ENCODE measurements at regions not wholly inside any gene's neighbourhood (a gene's known extent, or its start where the extent isn't known, plus 50 kb on each side); places are given as distances from the start of the nearest gene placed in this dataset.
A peak's percentile ranks its signal among the peaks of the same experiment; 100 is the strongest.

DNA sequence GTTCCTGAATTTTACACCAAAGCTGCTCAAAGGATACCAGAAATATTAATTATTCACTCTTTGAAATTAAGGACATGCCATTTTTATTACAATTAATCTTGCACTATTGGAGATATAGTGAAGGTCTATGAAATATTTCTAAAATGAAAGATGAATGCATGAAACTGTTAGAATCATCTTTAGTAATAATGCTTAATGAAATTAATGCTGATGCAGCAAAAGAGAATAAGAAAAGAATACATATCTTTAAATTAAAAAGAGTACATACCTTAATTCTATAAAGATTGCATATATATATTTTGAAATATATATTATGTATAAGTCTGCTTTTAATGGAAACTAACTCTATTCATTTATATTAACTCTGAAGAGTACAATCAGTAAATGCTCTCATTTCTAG, 236.0 kb downstream of the ALX1 start:
- DNase-seq: no peak

DNA sequence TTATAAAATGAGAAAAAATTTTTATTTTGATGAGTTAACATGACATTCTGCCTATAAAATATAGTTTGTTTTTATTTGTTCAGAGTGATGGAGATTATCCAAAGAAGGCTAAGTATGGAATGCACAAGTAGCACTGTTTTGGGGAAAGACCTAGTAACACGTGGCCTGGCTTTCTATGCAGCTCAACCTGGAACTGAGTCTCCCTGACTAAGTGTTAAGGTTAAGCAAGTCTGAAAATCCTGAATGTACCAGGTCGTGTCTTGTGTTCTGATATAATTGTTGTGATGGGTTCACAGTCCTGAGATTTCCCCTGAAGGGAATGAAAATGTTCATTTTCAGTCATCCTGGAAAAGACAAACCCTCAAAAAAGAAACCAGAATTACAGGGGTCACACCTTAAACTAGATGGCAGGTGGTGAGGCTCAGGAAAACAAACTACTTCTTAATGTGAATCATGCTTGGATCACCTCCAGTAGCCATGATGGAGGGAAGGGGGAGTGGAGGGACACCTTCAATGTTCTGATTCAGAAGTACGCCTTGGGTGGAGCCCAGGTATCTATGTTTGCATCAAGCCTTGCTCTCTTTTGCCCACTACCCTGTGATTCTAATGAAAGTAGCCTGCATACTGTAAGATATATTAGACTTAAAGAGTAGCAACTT, 236.8 kb downstream of the ALX1 start:
- DNase-seq: no peak

DNA sequence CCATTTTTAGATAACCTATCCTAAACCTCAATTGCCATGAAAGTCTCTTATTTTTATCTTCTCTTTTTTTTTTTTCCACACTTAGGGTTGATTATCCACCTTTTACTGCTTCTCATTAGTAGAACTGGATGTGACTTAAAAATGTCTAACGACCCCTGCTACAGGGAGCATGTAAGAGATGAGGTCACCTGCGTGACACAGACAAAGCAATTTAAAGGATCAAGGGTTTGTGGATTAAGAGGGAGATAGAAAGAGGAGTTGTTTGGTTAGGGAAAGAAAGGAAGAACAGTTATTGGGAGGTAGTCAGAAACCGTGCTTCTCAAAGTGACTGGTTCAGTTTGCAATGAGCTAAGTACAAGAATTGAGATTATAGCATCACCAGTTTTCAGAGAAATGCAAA, 239.1 kb downstream of the ALX1 start:
- DNase-seq: no peak

DNA sequence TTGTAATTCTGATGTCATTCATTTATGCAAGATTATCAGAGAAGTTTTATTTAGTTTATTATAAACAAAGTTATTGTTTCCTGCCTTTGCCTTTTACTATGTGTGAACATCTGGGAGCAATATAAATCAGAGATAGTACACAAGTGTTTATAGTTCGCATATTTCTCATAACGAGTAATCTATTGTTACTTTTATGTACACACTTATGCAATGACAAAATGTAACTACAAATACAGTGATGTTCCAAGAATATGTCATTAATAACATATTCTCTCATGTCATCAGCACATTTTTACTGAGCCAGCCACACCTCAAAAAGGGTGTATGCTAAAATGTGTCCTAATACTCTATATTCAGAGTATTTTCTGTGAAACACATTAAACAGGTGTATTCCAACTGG, 243.2 kb downstream of the ALX1 start:
- no peak for DNase-seq

DNA sequence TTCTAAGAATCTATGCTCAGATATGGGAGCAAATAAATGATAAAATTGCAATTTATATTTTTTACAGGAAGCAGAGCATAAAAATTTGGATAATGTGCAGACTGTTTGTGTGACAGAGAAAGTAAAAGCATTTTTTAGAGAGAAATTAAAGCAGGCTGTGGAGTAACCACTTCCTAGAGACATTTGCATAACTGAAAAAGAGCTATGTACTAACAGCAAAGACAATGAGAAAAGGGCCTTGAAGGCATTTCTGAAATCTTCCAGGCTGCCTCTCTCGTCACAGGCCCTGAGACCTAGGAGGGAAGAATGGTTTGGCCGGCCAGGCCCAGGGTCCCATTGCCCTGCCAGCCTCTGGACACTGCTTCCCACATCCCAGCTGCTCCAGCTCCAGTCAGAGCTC, 247.2 kb downstream of the ALX1 start:
- DNase-seq: no peak

DNA sequence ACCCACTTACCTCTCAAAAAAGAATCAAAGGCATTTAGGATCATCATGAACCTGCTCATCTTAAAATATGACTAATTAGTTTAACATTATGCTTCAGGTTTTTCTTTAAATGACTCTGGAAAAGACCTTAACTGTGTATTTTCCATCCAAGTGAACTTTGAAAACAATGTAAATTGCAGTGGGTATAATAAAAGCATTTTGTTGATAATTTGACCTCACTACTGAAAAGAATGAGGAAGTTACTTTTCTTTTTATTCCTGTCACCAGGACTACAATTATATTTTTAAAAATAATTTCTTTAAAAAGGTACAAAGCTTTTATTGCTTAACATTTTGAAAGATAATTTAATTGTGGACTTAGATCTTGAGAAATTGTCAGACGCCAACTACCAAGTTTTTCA, 249.9 kb downstream of the ALX1 start:
- no peak for DNase-seq

DNA sequence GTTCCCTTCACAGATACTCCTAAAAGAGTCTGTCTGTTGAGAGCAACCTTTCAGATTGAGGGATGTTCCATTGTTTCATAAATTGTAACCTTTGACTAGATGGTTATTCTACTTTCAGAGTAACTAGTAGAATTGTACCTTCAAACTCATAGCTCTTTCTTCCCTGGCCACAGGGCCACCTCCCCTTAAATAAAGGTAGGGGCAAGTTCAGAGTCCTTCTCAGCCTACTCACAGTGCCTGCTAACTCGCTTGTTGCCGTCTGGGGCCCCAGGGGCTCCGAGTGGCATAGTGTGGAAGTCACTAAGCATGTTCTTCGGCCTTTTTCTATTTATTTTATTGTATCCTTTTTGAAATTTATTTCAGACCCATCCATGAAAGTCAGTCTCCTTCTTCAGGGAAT, 250.4 kb downstream of the ALX1 start:
- DNase-seq: no peak

DNA sequence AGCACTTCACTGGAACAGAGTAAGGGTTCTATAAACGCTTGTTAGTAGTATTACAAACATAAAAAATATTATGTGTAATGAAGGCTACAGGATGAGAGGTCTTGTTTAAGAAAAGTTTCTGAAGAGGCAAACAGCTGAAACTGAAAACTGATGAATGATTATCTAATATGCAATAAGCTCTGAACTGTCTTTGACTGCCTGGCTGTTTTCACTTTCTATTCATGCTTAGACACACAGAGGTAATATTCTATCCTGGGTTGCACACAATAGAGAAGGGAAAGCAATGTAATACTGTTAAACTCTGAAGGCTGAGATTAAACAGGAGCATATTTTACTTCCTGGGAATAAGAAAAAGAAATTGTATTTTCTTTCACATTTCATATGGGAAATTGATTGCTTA, 251.3 kb downstream of the ALX1 start:
- DNase-seq: no peak

DNA sequence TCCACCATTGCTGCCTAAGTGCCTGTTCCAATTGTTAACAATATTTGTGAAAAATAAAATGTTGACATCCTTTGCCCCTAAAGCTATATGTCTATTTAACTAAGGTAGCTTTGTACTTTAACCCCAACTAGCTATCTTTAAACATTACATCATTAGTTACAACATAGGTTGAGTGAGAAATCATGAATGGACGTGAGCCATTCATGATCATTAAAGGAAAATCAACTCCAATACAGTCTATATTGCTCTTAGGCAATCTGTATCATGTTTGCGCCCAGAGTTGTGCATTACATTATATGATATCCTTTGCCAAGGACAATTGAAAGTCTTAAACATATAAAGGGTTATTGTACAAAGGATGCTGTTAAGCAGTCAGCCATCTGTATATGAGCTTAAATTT, 269.6 kb downstream of the ALX1 start:
- no peak for DNase-seq

DNA sequence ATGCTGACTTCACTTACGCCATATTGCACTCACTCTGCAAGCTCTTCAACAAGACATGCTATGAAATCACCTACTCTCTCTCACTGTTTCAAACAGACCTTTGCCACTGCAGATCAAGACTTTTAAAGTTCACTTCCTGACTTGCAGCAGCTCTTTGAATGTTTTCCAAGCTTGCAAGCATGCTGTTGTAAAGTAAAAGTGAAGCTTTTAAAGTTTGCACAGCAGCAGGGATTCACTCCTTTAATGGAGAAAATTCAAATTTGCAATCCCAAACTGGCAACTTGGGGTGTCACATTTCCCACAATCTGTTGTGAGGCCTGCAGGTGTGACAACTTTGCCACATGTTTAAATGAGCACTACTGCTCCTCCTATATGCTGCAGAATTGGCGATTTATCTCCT, 270.9 kb downstream of the ALX1 start:
- no peak for DNase-seq

DNA sequence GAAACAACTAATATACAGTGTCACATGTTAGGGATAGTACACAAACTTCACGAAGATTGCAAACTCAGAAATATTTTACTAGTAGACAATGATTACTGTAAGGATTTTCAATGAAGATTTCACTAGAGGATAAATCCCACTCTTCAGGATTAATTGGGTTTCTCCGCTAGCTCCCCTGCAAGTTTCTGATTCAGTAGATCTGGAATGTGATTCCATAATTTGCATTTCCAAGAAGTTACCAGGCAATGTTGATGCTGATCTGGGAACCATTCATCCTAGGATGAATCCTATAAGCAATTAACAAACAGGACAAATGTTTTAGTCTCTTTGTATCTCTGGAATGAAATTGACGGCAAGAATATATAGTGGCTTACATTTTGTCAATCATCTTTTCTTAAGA, 272.4 kb downstream of the ALX1 start:
- DNase-seq: peak; percentile 40

DNA sequence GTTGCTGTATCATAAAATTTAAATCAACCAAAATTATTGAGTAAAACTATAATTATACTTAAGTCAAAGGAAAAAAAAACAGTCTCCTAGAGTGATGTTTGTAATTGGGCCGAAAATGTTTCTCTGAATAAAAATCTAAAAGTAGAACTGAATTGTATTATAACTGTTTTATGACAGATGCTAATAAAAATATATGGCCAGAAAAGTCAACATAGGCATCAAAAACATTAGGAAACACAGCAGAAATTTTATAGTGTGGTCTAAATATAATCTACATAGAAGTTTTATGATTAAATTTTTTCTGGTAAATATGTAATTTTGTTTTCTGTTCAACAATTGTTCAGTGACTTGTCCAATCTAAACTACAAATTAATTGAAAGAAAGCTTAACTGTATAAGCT, 277.8 kb downstream of the ALX1 start:
- no peak for DNase-seq

DNA sequence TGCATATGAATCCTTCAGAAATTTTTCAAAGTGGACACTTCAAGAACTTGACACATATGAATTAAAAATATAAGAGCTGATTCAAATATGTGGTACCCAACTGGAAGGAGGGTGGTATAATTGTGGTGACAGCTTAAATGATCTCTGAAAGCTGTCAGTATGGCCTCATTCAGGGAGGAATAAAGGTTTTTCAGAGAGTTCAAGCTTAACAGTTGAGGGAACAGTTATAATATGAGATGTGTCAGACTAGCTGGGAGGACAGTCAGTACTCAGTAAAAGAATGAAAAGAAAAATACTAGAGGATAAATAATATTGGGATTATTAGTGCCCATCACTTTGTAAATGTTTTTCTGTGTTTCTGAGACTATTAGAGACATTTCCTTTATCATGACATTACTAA, 277.5 kb downstream of the RASSF9 start:
- no peak for DNase-seq

DNA sequence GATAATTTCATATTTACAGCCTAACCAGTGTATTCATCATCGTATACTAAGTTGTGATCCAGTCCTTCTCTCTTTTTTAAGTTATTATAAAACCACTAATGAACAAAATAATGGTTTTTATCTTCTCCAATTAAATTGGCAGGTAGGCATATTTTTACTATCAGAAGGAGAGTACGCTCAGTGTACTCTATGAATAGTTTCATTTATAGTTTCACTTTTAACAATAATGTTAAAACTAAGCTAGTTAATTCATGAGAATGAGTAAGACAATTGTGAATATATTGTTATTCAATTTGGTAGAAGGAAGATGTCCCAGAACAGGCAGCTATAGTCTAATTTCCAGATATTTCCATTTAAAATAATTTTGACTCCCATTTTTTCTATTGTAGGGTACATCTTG, 277.1 kb downstream of the RASSF9 start:
- DNase-seq: no peak

DNA sequence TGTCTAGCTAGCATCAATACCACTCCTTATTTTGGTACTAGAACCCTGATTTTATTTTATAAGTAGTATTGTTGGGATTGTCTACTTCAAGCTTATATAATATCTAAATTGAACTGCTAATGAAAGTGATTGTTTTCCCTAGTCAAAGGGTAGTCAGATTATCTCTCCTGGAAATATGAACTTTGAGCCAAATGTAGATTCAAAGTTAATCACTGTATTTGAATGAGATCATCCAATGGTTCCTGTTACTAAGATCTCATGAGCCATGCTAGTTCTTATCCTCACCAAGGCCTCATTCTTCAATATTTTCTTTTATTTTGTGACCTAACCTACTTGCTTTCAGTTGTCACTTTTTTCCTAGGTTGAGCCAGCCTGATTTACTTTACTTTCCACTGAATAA, 276.7 kb downstream of the RASSF9 start:
- DNase-seq: no peak

DNA sequence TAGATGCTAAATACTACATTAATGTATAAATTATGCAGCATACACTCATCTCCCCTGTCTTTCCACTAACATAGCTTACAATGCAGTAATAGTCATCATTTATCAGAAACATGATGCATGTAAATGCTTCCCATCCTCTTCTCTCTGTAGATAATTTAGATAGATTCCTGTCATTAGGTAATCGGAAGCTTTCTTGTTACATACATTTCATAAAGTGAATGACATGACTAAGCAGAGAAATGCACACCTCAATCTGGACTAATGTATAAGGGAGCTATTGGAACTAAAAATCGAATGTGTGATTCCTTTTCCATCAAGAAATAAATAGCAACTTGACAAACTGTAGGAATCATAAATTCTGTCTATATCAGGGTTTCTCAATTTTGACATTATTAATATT, 273.4 kb downstream of the RASSF9 start:
- no peak for DNase-seq

DNA sequence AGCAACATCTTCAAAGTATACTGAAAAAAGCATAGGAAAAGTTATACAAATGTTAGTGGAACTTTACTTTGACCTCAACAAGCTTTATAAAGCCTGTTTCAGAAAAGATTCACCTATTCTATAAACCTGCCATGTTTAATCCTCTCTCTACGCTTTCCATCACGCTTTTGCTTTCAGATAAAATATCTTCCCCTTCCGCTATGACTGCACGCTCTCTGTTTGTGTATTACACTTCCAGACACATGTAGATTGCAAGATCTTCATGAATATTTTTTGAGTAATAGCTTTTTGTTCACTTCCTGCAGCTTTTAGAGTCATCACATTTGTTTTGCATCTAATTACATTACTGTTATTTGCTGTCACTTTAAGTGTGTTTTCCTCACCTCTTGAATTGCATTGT, 271.4 kb downstream of the RASSF9 start:
- DNase-seq: no peak

DNA sequence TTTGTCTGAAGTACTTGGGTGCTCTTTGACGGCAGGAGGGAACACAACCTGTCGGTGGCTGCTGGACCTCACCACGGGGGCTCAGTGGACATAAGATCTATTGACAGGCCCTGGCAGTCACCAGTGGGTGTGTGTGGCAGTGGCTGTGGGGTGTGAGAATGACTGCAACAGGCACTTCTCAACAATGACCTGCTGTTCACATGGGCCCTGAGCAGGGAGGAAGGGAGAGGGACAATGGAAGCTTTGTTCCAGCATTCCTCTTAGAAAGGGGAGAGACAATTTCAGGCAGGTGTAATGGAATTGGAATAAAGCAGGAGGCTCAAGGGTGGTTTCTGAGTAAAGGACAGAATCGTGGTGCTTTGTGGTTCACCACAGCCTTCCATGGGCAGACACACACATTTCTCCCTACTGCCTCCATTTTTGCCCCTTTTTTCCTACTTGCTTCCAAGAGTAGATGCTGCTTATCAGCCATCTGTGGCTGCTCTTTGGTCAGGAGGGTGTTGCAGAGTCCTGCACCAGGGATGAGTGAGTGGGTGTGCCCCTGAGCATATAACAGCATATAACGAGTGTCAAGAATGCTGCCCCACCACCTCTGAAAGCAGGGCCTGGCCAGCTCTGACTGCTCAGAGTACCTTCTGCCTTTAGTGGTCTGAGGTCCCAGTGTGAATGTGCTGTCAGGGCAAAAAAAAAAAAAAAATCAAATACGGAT, 267.7 kb downstream of the RASSF9 start:
- no peak for DNase-seq

DNA sequence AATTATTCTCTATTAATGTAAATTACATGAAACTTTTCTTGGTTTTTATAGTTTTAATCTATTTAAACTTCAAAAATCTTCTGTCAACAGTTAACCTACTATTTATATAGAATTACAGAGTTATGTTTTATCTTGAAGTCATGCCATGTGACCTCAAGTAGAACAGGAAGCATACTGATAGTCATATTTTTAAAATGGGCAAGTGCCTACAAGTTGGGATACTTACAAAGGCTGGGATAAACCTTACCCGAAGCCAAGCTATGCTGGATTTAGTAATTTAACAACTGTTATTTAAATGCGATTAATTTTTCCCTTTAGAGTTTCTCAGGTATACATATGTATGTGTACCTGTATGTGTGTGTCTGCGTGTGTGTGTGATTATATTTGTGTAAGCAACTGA, 266.9 kb downstream of the RASSF9 start:
- DNase-seq: no peak

DNA sequence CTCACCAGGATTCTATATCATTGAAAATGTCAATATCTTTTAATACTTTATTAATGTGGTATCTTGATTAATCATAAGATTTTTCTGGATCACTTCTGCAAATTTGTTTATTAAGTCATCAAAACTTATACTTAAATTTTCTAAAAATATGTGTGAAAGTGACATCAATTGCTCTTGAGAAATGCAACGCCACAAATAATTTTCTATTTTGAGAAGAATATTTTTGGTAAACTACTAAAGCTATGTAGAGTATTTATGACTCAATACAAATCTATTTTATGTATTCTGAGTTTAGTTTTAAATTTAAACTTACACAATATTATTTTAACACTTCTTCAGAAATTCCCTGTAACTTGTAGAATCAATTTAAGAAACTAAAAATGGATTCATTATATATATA, 263.3 kb downstream of the RASSF9 start:
- peak; percentile 21 for DNase-seq

DNA sequence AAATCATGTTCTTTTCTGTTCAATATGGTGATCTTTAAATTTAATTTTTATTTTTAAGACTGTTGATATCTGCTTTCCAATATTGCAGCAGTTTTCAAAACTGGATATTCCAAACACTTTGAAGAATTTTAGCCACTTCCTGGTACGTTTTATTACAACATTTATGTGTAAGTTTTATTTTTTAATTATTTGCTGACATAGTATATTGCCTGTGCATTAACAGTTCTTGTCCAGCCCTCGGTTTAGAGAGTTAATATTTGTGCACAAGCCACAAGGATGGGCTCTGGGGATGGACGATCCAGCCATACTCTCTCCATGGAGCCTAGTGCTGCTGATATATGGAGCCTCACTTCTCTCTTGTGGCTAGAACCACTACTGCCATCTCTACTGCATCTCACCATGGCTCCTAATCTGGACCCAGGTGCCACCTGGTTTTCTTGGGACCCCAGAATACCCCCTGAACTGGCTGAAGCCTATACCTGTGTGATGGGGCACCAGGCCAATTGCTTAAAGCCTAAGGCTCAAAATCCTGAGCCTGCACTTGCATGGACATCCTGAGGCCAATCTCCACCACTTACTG, 262.5 kb downstream of the RASSF9 start:
- DNase-seq: no peak

DNA sequence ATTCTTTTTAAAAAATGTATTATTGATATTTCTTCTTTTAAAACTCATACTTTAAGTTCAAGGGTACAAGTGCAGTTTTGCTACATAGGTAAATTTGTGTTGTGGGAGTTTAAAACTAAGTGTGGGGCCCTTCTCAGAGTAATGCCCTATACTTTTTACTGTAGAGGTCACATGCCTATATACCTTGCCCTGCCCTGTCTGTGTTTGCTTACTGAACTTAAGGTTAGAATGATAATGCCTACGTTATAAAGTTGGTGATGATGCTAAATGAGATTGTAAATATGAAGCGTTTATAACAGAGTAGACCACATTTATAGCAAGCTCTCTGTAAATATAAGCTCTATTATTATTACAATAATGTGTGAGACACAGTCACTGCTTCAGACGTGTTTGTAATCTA, 261.9 kb downstream of the RASSF9 start:
- DNase-seq: no peak

DNA sequence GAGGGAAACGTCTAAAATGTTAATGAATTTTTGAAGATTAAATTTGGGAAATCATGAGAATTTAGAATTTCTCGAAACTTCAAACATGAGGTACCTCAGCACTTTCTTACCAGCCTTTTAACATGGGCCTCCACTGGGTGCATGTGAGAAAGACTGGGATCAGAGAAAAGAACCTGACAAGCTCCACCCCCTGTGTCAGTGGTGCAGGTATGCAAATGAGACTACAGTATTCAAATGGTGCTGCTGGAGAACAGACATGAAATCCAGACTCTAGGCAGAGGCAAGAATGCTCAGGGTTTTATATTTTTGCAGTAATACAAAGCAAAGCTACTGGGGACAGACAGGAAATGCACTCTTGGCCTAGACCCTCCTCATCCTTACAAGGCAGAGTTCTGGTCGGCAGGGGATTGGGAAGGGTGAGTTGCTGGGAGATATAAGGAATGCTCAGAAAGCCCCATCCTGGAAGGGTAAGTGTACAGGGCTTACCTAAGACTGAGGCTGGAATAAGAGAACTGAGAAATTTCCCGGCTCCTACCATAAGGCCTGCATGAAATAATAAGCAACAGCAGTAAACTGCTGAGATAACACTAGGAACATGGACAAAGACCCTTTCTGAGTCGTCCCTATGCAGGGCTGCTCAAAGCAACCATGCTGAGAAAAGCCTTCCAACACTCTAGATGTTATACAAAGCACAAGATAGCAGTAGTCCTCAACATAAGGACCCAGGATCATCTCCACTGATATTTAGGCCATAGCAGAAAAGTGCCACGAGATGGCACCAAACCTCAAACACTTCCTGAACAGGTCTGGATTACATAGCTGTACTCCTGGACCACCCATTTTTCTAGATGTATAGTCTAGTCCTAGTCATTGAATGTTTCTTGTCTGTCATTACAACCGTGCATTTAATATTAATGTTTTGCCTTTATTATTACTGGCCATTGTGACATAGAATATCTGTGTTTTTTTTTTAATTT, 260.8 kb downstream of the RASSF9 start:
- peak; percentile 73 for DNase-seq
